ENCODE measurements at regions not wholly inside any gene's neighbourhood (a gene's known extent, or its start where the extent isn't known, plus 50 kb on each side); places are given as distances from the start of the nearest gene placed in this dataset.

DNA sequence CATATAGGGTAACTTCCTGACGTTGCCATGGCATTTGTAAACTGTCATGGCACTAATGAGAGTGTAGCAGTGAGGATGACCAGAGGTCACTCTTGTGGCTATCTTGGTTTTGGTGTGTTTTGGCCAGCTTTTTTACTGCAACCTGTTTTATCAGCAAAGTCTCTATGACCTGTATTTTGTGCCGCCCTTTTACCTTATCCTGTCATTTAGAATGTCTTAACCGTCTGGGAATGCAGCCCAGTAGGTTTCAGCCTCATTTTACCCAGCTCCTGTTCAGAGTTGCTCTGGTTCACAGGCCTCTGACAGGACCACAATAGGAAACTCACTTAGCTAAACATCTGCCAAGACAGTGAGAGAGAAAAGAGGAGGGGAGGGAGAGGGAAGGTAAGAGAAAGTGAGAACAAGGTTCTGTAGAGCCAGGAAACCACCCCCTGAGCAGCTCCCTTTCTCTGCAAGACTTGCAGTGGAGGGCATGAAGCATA is 64.8 kb upstream of the PLEKHG3 start:
- WGBS, 2 donors, result 56 to 58% methylated on average over 3 of the region's 3 CpGs
- TF ChIP-seq EP300 (IDR thresholded peaks at IDR 0.05) (no peak), POLR2A (IDR thresholded peaks at IDR 0.05) (no peak)
- TF ChIP-seq, protein P1, sequence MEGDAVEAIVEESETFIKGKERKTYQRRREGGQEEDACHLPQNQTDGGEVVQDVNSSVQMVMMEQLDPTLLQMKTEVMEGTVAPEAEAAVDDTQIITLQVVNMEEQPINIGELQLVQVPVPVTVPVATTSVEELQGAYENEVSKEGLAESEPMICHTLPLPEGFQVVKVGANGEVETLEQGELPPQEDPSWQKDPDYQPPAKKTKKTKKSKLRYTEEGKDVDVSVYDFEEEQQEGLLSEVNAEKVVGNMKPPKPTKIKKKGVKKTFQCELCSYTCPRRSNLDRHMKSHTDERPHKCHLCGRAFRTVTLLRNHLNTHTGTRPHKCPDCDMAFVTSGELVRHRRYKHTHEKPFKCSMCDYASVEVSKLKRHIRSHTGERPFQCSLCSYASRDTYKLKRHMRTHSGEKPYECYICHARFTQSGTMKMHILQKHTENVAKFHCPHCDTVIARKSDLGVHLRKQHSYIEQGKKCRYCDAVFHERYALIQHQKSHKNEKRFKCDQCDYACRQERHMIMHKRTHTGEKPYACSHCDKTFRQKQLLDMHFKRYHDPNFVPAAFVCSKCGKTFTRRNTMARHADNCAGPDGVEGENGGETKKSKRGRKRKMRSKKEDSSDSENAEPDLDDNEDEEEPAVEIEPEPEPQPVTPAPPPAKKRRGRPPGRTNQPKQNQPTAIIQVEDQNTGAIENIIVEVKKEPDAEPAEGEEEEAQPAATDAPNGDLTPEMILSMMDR (IDR thresholded peaks at IDR 0.05), result no peak
- H3K27me3 ChIP-seq, result no peaks in the 10 kb centered on the region

DNA sequence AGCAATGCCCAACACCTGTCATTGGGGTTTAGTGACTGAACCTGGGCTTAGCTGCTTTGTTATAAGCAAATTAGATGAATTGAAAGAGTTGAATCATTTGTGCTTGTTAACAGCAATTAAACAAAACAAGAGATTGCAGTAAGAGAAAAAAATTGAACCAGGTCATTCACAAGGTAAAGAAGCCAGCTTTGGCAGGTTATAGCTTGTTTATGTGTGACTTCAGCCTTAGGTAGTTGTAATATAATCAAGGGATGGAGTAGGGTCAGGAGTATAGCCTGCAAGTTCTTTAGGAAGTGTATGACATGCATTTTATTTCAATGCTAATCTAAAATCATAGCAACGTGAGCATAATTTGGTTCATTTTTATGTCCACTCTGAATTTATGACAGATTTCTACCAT is 63.4 kb upstream of the PLEKHG3 start:
- peaks cover 0 to 3% (median 0%) of the 10 kb centered on the region in 4 donors for H3K9me3 ChIP-seq
- H3K4me3 ChIP-seq, result no peak overlapping the region
- 84 to 85% methylated on average over 1 of the region's 1 CpG for WGBS, 2 donors
- no peak for DNase-seq (ENCODE audit: low spot score in 2 of 2)
- no peaks in the 10 kb centered on the region for H3K36me3 ChIP-seq
- peaks cover 0 to 20% (median 4%) of the 10 kb centered on the region in 4 donors for H3K4me1 ChIP-seq
- H3K27me3 ChIP-seq, result no peaks in the 10 kb centered on the region
- TF ChIP-seq, protein P1 (IDR thresholded peaks at IDR 0.05), result no peak
- TF ChIP-seq POLR2A (IDR thresholded peaks at IDR 0.05) (no peak), EP300 (IDR thresholded peaks at IDR 0.05) (no peak)
- H3K27ac ChIP-seq, result no peak overlapping the region

More for the DNA sequence above, 64.8 kb upstream of the PLEKHG3 start:
- Histone ChIP-seq H3K27ac (no peak overlapping the region), H3K36me3 (no peaks in the 10 kb centered on the region), H3K9me3 (peaks cover 0 to 3% (median 0%) of the 10 kb centered on the region in 4 donors), H3K4me1 (peaks cover 0 to 10% (median 0%) of the 10 kb centered on the region in 4 donors), H3K4me3 (no peak overlapping the region)
- DNase-seq (ENCODE audit: low spot score in 2 of 2), result no peak

DNA sequence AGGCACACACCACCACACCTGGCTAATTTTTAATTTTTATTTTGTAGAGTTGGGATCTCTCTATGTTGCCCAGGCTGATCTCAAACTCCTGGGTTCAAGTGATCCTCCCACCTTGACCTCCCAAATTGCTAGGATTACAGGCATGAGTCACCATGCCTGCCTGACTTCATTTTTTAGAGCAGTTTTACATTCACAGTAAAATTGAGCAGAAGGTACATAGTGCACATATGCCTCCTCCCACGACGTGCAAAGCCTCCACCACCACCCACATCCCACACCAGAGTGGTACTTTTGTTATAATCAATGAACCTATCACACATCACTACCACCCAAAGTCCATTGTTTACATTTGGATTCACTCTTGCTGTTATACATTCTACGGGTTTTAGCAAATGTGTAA is 62.5 kb upstream of the PLEKHG3 start:
- Histone ChIP-seq H3K9me3 (peaks cover 0 to 3% (median 0%) of the 10 kb centered on the region in 4 donors), H3K27me3 (no peaks in the 10 kb centered on the region), H3K4me1 (peaks cover 0 to 18% (median 4%) of the 10 kb centered on the region in 4 donors), H3K4me3 (no peak overlapping the region), H3K36me3 (no peaks in the 10 kb centered on the region), H3K27ac (no peak overlapping the region)
- DNase-seq (ENCODE audit: low spot score in 2 of 2), result no peak
- WGBS, 2 donors, result 66 to 73% methylated on average over 3 of the region's 3 CpGs
- TF ChIP-seq POLR2A (IDR thresholded peaks at IDR 0.05) (no peak), EP300 (IDR thresholded peaks at IDR 0.05) (no peak)
- TF ChIP-seq, protein P1 (IDR thresholded peaks at IDR 0.05), result no peak

DNA sequence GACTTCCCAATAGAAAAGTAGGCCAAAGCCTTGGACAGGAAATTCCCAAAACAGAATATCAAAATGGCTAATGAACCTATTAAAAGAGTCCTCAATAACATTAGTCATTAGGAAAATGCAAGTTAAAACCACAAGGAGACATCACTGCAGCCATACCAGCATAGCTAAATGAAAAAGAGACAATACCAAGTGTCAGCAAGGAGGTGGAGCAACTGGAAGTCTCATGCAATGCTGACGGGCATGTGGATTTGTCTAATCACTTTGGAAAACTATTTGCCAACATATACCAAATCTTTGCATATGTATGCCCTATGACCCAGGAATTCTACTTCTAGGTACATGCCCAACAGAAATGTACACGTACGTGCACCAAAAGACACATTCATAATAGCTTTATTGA is 60.5 kb upstream of the PLEKHG3 start:
- DNase-seq (ENCODE audit: low spot score in 2 of 2), result no peak
- no peak overlapping the region for H3K27ac ChIP-seq
- TF ChIP-seq, protein P1 (IDR thresholded peaks at IDR 0.05), result no peak
- TF ChIP-seq EP300 (IDR thresholded peaks at IDR 0.05) (no peak), POLR2A (IDR thresholded peaks at IDR 0.05) (no peak)
- H3K27me3 ChIP-seq, result no peaks in the 10 kb centered on the region
- H3K36me3 ChIP-seq, result no peaks in the 10 kb centered on the region
- 78 to 96% methylated on average over 3 of the region's 3 CpGs for WGBS, 2 donors
- H3K4me3 ChIP-seq, result no peak overlapping the region
- peaks cover 0 to 16% (median 4%) of the 10 kb centered on the region in 4 donors for H3K4me1 ChIP-seq
- H3K9me3 ChIP-seq, result peaks cover 0 to 3% (median 0%) of the 10 kb centered on the region in 4 donors

DNA sequence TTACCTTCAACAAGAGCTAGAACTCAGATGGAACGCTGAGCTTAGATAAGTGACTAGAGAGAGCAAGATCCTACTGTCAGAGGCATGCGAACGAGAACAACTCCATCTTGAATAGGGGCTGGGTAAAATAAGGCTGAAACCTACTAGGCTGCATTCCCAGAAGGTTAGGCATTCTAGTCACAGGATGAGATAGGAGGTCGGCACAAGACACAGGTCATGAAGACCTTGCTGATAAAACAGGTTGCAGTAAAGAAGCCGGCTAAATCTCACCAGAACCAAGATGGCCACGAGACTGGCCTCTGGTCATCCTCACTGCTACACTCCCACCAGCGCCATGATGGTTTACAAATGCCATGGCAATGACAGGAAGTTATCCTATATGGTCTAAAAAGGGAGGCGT is 59.6 kb upstream of the PLEKHG3 start:
- Histone ChIP-seq H3K4me1 (peaks cover 0 to 16% (median 4%) of the 10 kb centered on the region in 4 donors), H3K27me3 (no peaks in the 10 kb centered on the region), H3K36me3 (no peaks in the 10 kb centered on the region), H3K27ac (peak overlapping the region; percentile 24 to 89 (median 66)), H3K4me3 (no peak overlapping the region), H3K9me3 (peaks cover 0 to 3% (median 0%) of the 10 kb centered on the region in 4 donors)
- WGBS, 2 donors, result 80 to 83% methylated on average over 8 of the region's 8 CpGs
- TF ChIP-seq POLR2A (IDR thresholded peaks at IDR 0.05), result no peak
- TF ChIP-seq, protein P1 (IDR thresholded peaks at IDR 0.05), result no peak
- TF ChIP-seq EP300 (IDR thresholded peaks at IDR 0.05), result no peak
- no peak for DNase-seq (ENCODE audit: low spot score in 2 of 2)

All from tibial nerve (tissue), 4 donors.